ENCODE measurements at regions not wholly inside any gene's neighbourhood (a gene's known extent, or its start where the extent isn't known, plus 50 kb on each side); places are given as distances from the start of the nearest gene placed in this dataset.

- H3K4me2 ChIP-seq (ENCODE audit: low read length), result no peak overlapping the region
- ChIA-PET CTCF (no interaction called here), RAD21 (ENCODE audit: low non-redundant PET in 1 of 2, low total read pairs in 2 of 2, uncharacterized antibody in 2 of 2, unreplicated experiment in 2 of 2) (no interaction called here), POLR2A (no interaction called here)
- no peak for DNase-seq (ENCODE audit: low read depth, low spot score)
- no peaks in the 10 kb centered on the region for H4K20me1 ChIP-seq (ENCODE audit: insufficient read depth)
- BruUV-seq (replicated peaks), result no TSS peak
- no peak overlapping the region for H2AFZ ChIP-seq (ENCODE audit: low read depth, low read length, poor library complexity, severe bottlenecking)
- TF ChIP-seq, protein P1, sequence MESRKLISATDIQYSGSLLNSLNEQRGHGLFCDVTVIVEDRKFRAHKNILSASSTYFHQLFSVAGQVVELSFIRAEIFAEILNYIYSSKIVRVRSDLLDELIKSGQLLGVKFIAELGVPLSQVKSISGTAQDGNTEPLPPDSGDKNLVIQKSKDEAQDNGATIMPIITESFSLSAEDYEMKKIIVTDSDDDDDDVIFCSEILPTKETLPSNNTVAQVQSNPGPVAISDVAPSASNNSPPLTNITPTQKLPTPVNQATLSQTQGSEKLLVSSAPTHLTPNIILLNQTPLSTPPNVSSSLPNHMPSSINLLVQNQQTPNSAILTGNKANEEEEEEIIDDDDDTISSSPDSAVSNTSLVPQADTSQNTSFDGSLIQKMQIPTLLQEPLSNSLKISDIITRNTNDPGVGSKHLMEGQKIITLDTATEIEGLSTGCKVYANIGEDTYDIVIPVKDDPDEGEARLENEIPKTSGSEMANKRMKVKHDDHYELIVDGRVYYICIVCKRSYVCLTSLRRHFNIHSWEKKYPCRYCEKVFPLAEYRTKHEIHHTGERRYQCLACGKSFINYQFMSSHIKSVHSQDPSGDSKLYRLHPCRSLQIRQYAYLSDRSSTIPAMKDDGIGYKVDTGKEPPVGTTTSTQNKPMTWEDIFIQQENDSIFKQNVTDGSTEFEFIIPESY (IDR thresholded peaks at IDR 0.05; ENCODE audit: extremely low read depth, insufficient replicate concordance, low read length), result no peak
- no peak for TF ChIP-seq EGR1 (IDR thresholded peaks at IDR 0.05; ENCODE audit: low read depth)
- no peak for TF ChIP-seq MAX (IDR thresholded peaks at IDR 0.05)
- no peak for TF ChIP-seq TCF7L2 (IDR thresholded peaks at IDR 0.05; ENCODE audit: borderline replicate concordance, extremely low read depth, insufficient read depth, insufficient read length)
- no peak for TF ChIP-seq SIN3A (IDR thresholded peaks at IDR 0.05; ENCODE audit: low read depth)
- no peaks in the 10 kb centered on the region for H3K36me3 ChIP-seq (ENCODE audit: control insufficient read depth in 1 of 2, insufficient read depth in 2 of 2, low read length in 2 of 2)
- no peaks in the 10 kb centered on the region for H3K79me2 ChIP-seq (ENCODE audit: insufficient read depth, low read length)
- no peaks in the 10 kb centered on the region for H3K9me2 ChIP-seq (ENCODE audit: insufficient read depth)
- no peaks in the 10 kb centered on the region for H3K27me3 ChIP-seq (ENCODE audit: insufficient read depth, low read length)
- no peak for ATAC-seq
- no peak overlapping the region for H3K27ac ChIP-seq (ENCODE audit: low read depth, low read length)
- H3K4me3 ChIP-seq (replicated peaks in 1 of 2; ENCODE audit: low read depth in 1 of 2, low read length in 2 of 2), result no peak overlapping the region
- H3K9ac ChIP-seq (ENCODE audit: low read length), result no peak overlapping the region
- no peaks in the 10 kb centered on the region for H3K4me1 ChIP-seq (ENCODE audit: control insufficient read depth in 1 of 2, insufficient read depth in 2 of 2, low read length in 2 of 2)
- intact Hi-C loops (cut with micrococcal nuclease), result no loop called here
- no peaks in the 10 kb centered on the region for H3K9me3 ChIP-seq (ENCODE audit: control insufficient read depth in 1 of 2, insufficient read depth in 1 of 2, low read depth in 1 of 2, low read length in 2 of 2)
Measured at GRCh38 chr6:866316-866715, 173.4 kb upstream of the EXOC2 start.

DNA sequence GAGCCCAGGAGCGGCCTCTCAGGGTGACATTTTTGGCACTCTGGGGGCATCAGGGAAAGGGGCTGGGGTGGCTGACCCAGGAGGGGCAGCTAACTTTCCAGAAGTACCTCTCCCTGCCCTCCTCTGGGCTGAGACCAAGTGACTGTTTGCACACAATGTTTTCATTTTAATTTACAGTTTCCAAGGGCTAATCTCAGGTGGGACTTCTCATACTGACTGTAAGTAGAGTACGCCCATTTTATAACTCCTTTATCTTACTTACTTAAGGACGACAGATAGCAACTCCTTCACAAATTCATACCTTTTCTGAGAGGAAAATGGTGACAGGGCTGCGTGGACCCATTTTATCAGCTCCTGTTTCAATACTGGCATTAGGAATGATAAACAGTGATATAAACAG, 172.9 kb upstream of the EXOC2 start:
- Histone ChIP-seq H3K27me3 (ENCODE audit: insufficient read depth, low read length) (no peaks in the 10 kb centered on the region), H2AFZ (ENCODE audit: low read depth, low read length, poor library complexity, severe bottlenecking) (no peak overlapping the region), H3K79me2 (ENCODE audit: insufficient read depth, low read length) (no peaks in the 10 kb centered on the region), H3K4me1 (ENCODE audit: control insufficient read depth in 1 of 2, insufficient read depth in 2 of 2, low read length in 2 of 2) (no peaks in the 10 kb centered on the region), H4K20me1 (ENCODE audit: insufficient read depth) (no peaks in the 10 kb centered on the region), H3K4me3 (replicated peaks in 1 of 2; ENCODE audit: low read depth in 1 of 2, low read length in 2 of 2) (no peak overlapping the region), H3K4me2 (ENCODE audit: low read length) (no peak overlapping the region), H3K27ac (ENCODE audit: low read depth, low read length) (no peak overlapping the region), H3K9me2 (ENCODE audit: insufficient read depth) (no peaks in the 10 kb centered on the region), H3K9me3 (ENCODE audit: control insufficient read depth in 1 of 2, insufficient read depth in 1 of 2, low read depth in 1 of 2, low read length in 2 of 2) (no peaks in the 10 kb centered on the region), H3K9ac (ENCODE audit: low read length) (no peak overlapping the region), H3K36me3 (ENCODE audit: control insufficient read depth in 1 of 2, insufficient read depth in 2 of 2, low read length in 2 of 2) (no peaks in the 10 kb centered on the region)
- TF ChIP-seq POLR2AphosphoS5 (IDR thresholded peaks at IDR 0.05; ENCODE audit: low read depth, low read length), result no peak
- TF ChIP-seq POLR2A (IDR thresholded peaks at IDR 0.05; ENCODE audit: borderline replicate concordance, extremely low read depth, insufficient read depth, insufficient read length), result no peak
- no peak for TF ChIP-seq CEBPB (IDR thresholded peaks at IDR 0.05; ENCODE audit: low read depth)
- TF ChIP-seq ELF1 (IDR thresholded peaks at IDR 0.05; ENCODE audit: borderline replicate concordance, low read depth), result no peak
- CTCF ChIA-PET, result no interaction called here
- POLR2A ChIA-PET, result no interaction called here
- no TSS peak for BruUV-seq (replicated peaks)
- ATAC-seq (no peak), DNase-seq (ENCODE audit: low read depth, low spot score) (no peak)
- intact Hi-C loops (cut with micrococcal nuclease), result no loop called here
- RAD21 ChIA-PET (ENCODE audit: low non-redundant PET in 1 of 2, low total read pairs in 2 of 2, uncharacterized antibody in 2 of 2, unreplicated experiment in 2 of 2), result no interaction called here
